H9 (cell line): ENCODE measurements at regions not wholly inside any gene's neighbourhood (a gene's known extent, or its start where the extent isn't known, plus 50 kb on each side); places are given as distances from the start of the nearest gene placed in this dataset.

Experiments
- DNase-seq: peaks from one replicate; pipeline ENCODE4 v3.0.0-alpha.2; 2017
- H2AFZ ChIP-seq: one replicate; pipeline ENCODE4 v1.6.1; 2013; ENCODE audit warnings: mild to moderate bottlenecking, low read length, control low read depth, moderate library complexity
- H2AK5ac ChIP-seq: 2 replicates; pipeline ENCODE4 v1.6.1; 2013; ENCODE audit warnings: low read length, control low read depth, mixed read lengths; ENCODE audit not compliant: insufficient read length
- H2BK120ac ChIP-seq: one replicate; pipeline ENCODE4 v1.6.1; 2013; ENCODE audit warnings: low read depth, mild to moderate bottlenecking, low read length, control low read depth, inconsistent platforms; ENCODE audit not compliant: poor library complexity, severe bottlenecking
- H2BK12ac ChIP-seq: 2 replicates; pipeline ENCODE4 v1.6.1; 2013; ENCODE audit warnings: low read length, control low read depth, mixed read lengths, low read depth; ENCODE audit not compliant: insufficient read length
- H2BK15ac ChIP-seq: 2 replicates; pipeline ENCODE4 v1.6.1; 2013; ENCODE audit warnings: low read depth, low read length, control low read depth
- H2BK20ac ChIP-seq: one replicate; pipeline ENCODE4 v1.6.1; 2013; ENCODE audit warnings: low read depth, mild to moderate bottlenecking, low read length, control low read depth, inconsistent platforms; ENCODE audit not compliant: poor library complexity, severe bottlenecking
- H2BK5ac ChIP-seq: 2 replicates; pipeline ENCODE4 v1.6.1; 2013; ENCODE audit warnings: low read length, control low read depth, mixed read lengths; ENCODE audit not compliant: insufficient read length
- H3K14ac ChIP-seq: 2 replicates; pipeline ENCODE4 v1.6.1; 2013; ENCODE audit warnings: low read length, control low read depth; ENCODE audit not compliant: insufficient read depth
- H3K18ac ChIP-seq: 2 replicates; pipeline ENCODE4 v1.6.1; 2013; ENCODE audit warnings: low read depth, mild to moderate bottlenecking, mixed read lengths, low read length, control low read depth; ENCODE audit not compliant: insufficient read length
- H3K23ac ChIP-seq: 2 replicates; pipeline ENCODE4 v1.6.1; 2013; ENCODE audit warnings: low read length, control low read depth, mixed read lengths, low read depth; ENCODE audit not compliant: insufficient read length
- H3K23me2 ChIP-seq: 2 replicates; pipeline ENCODE4 v1.6.1; 2013; ENCODE audit warnings: low read depth, mild to moderate bottlenecking, mixed read lengths, low read length, control low read depth; ENCODE audit not compliant: insufficient read length, poor library complexity, severe bottlenecking
- H3K27ac ChIP-seq: 2 replicates; pipeline ENCODE4 v1.5.1; 2013; ENCODE audit warnings: low read length, control low read depth, mixed read lengths, low read depth; ENCODE audit not compliant: insufficient read length
- H3K27me3 ChIP-seq: 2 replicates; pipeline ENCODE4 v1.6.1; 2013; ENCODE audit warnings: low read length, control low read depth, inconsistent platforms; ENCODE audit not compliant: insufficient read depth
- H3K4ac ChIP-seq: 2 replicates; pipeline ENCODE4 v1.6.1; 2013; ENCODE audit warnings: low read depth, mild to moderate bottlenecking, control low read depth, inconsistent platforms, low read length, moderate library complexity
- H3K4me1 ChIP-seq: 2 replicates; pipeline ENCODE4 v1.6.1; 2013; ENCODE audit warnings: low read length, control low read depth, inconsistent platforms; ENCODE audit not compliant: insufficient read depth
- H3K4me2 ChIP-seq: 2 replicates; pipeline ENCODE4 v1.6.1; 2013; ENCODE audit warnings: low read length, control low read depth, mixed read lengths; ENCODE audit not compliant: insufficient read length, insufficient read depth
- H3K56ac ChIP-seq: 2 replicates; pipeline ENCODE4 v1.6.1; 2013; ENCODE audit warnings: low read depth, mild to moderate bottlenecking, mixed read lengths, low read length, control low read depth; ENCODE audit not compliant: insufficient read length
- H3K79me1 ChIP-seq: 2 replicates; pipeline ENCODE4 v1.6.1; 2013; ENCODE audit warnings: low read depth, mild to moderate bottlenecking, moderate library complexity, low read length, control low read depth, inconsistent platforms; ENCODE audit not compliant: insufficient read depth, poor library complexity, severe bottlenecking
- H3K79me2 ChIP-seq: 2 replicates; pipeline ENCODE4 v1.6.1; 2013; ENCODE audit warnings: low read length, control low read depth, inconsistent platforms; ENCODE audit not compliant: insufficient read depth
- H3K9ac ChIP-seq: 2 replicates; pipeline ENCODE4 v1.6.1; 2013; ENCODE audit warnings: low read length, control low read depth, mixed read lengths; ENCODE audit not compliant: insufficient read length; ENCODE audit errors: extremely low read depth
- H3K9me3 ChIP-seq: one replicate; pipeline ENCODE4 v1.6.1; 2013; ENCODE audit warnings: low read depth, low read length, inconsistent platforms; ENCODE audit not compliant: control insufficient read depth
- H3T11ph ChIP-seq: one replicate; pipeline ENCODE4 v1.6.1; 2013; ENCODE audit warnings: mild to moderate bottlenecking, low read length, control low read depth, inconsistent platforms
- H4K20me1 ChIP-seq: one replicate; pipeline ENCODE4 v1.6.1; 2013; ENCODE audit not compliant: control insufficient read depth, insufficient read length, insufficient read depth
- H4K5ac ChIP-seq: 2 replicates; pipeline ENCODE4 v1.6.1; 2013; ENCODE audit warnings: low read depth, mild to moderate bottlenecking, mixed read lengths, low read length, control low read depth; ENCODE audit not compliant: insufficient read length
- H4K8ac ChIP-seq: replicated peaks from 2 replicates; pipeline ENCODE4 v1.6.1; 2013; ENCODE audit warnings: low read length, control low read depth, mixed read lengths, low read depth; ENCODE audit not compliant: insufficient read length
- H4K91ac ChIP-seq: 2 replicates; pipeline ENCODE4 v1.6.1; 2013; ENCODE audit warnings: low read depth, mild to moderate bottlenecking, moderate library complexity, mixed read lengths, low read length, control low read depth; ENCODE audit not compliant: insufficient read length
- H3K27ac Mint-ChIP-seq, 3 experiments: 2 replicates in 2 of 3; 3 replicates in 1 of 3; pipeline ENCODE4 v1.8.0; 2020 to 2021; ENCODE audit warnings: mixed read lengths in 3 of 3, mild to moderate bottlenecking in 1 of 3, moderate library complexity in 1 of 3
- H3K27me3 Mint-ChIP-seq: 2 replicates; pipeline ENCODE4 v1.8.0; 2021; ENCODE audit warnings: low read depth, mild to moderate bottlenecking, moderate library complexity, mixed read lengths
- H3K36me3 Mint-ChIP-seq, 3 experiments: 2 replicates in 2 of 3; 3 replicates in 1 of 3; pipeline ENCODE4 v1.8.0; 2020 to 2021; ENCODE audit warnings: low read depth in 3 of 3, mixed read lengths in 3 of 3; ENCODE audit not compliant: insufficient read depth in 1 of 3
- H3K4me1 Mint-ChIP-seq, 2 experiments: 2 replicates each; pipeline ENCODE4 v1.8.0; 2020; ENCODE audit warnings: mixed read lengths in 2 of 2
- H3K4me3 Mint-ChIP-seq, 2 experiments: 2 replicates in 1 of 2; 3 replicates in 1 of 2; pipeline ENCODE4 v1.8.0; 2020 to 2021; ENCODE audit warnings: mild to moderate bottlenecking in 2 of 2, mixed read lengths in 2 of 2, moderate library complexity in 1 of 2
- H3K9me3 Mint-ChIP-seq, 2 experiments: 2 replicates in 1 of 2; 3 replicates in 1 of 2; pipeline ENCODE4 v1.8.0; 2020; ENCODE audit warnings: mild to moderate bottlenecking in 2 of 2, mixed read lengths in 2 of 2, moderate library complexity in 1 of 2
- WGBS: extraction: QIAGEN DNeasy Blood & Tissue Kit; methylation state at CpG from one replicate; pipeline ENCODE4 v1.1.7; 2013; ENCODE audit warnings: missing lambda C conversion rate, low lambda C conversion rate, mixed read lengths; ENCODE audit not compliant: insufficient read length; ENCODE audit errors: extremely low coverage; 5-methylcytosine and 5-hydroxymethylcytosine counted together
- TF ChIP-seq, protein P1 (sequence below): fragments of 200-600 bp; sonication (generic); conservative IDR thresholded peaks from 3 replicates; pipeline ENCODE4 v1.8.0; 2021; ENCODE audit warnings: antibody characterized with exemption, mild to moderate bottlenecking

DNA sequence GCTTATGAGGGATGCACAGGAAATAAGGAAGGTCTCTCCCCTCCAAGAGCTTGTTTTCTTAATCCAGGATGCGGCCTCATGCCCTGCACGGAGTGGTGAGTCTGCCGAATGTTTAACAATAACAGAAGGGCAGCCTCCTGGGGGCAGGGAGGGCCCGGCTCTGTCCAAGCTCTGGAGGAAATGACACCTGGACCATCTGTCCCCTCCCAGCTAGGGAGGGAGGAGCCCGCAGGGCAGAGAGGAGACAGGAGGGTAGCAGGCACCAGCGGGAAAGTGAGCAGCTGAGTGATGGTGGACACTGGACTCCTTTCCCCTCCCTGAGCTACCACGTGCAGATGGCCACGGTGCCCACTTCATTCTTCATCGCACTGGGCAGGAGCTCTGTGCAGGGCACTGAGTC lies 398.2 kb upstream of the MYT1L start:
- Histone ChIP-seq H4K20me1 (no peaks in the 10 kb centered on the region), H3K23me2 (no peaks in the 10 kb centered on the region), H2BK5ac (no peak overlapping the region), H4K91ac (no peak overlapping the region), H4K8ac (no peak overlapping the region), H3K79me1 (no peaks in the 10 kb centered on the region), H2AK5ac (no peak overlapping the region), H3K79me2 (no peaks in the 10 kb centered on the region), H2AFZ (no peak overlapping the region), H3T11ph (no peak overlapping the region), H3K4ac (no peak overlapping the region), H3K56ac (no peak overlapping the region), H2BK15ac (no peak overlapping the region), H3K14ac (no peak overlapping the region), H4K5ac (no peak overlapping the region), H3K9me3 (no peaks in the 10 kb centered on the region), H2BK120ac (no peak overlapping the region), H3K27me3 (no peaks in the 10 kb centered on the region), H3K4me1 (peaks cover 2% of the 10 kb centered on the region; the same call in 1 of the 2 replicates), H2BK20ac (no peak overlapping the region), H3K23ac (no peak overlapping the region), H3K9ac (no peak overlapping the region), H3K18ac (no peak overlapping the region), H3K27ac (no peak overlapping the region), H2BK12ac (no peak overlapping the region), H3K4me2 (no peak overlapping the region)
- Mint-ChIP-seq H3K9me3 (no peaks in the 10 kb centered on the region), H3K4me3 (no peak overlapping the region; a peak in 1 of 5 replicates), H3K4me1 (peaks cover 0 to 5% of the 10 kb centered on the region in 2 experiments; a peak in 1 of 4 replicates), H3K27ac (no peak overlapping the region), H3K27me3 (no peaks in the 10 kb centered on the region; the same call in 1 of the 2 replicates), H3K36me3 (no peaks in the 10 kb centered on the region)
- no CpG with 5 or more reads among the region's 9 CpGs for WGBS
- DNase-seq, result no peak
- TF ChIP-seq, protein P1, sequence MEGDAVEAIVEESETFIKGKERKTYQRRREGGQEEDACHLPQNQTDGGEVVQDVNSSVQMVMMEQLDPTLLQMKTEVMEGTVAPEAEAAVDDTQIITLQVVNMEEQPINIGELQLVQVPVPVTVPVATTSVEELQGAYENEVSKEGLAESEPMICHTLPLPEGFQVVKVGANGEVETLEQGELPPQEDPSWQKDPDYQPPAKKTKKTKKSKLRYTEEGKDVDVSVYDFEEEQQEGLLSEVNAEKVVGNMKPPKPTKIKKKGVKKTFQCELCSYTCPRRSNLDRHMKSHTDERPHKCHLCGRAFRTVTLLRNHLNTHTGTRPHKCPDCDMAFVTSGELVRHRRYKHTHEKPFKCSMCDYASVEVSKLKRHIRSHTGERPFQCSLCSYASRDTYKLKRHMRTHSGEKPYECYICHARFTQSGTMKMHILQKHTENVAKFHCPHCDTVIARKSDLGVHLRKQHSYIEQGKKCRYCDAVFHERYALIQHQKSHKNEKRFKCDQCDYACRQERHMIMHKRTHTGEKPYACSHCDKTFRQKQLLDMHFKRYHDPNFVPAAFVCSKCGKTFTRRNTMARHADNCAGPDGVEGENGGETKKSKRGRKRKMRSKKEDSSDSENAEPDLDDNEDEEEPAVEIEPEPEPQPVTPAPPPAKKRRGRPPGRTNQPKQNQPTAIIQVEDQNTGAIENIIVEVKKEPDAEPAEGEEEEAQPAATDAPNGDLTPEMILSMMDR, result no peak
